Inferior parietal cortex (tissue), 1 donor: ENCODE measurements at regions not wholly inside any gene's neighbourhood (a gene's known extent, or its start where the extent isn't known, plus 50 kb on each side); places are given as distances from the start of the nearest gene placed in this dataset.

Source experiments
- DNase-seq: peaks from one replicate; pipeline ENCODE4 v3.0.0-alpha.2; 2016; ENCODE audit errors: extremely low spot score

GRCh38 chr2:236673126-236673822 is 103.6 kb downstream of the ACKR3 start:
- no peak for DNase-seq

DNA sequence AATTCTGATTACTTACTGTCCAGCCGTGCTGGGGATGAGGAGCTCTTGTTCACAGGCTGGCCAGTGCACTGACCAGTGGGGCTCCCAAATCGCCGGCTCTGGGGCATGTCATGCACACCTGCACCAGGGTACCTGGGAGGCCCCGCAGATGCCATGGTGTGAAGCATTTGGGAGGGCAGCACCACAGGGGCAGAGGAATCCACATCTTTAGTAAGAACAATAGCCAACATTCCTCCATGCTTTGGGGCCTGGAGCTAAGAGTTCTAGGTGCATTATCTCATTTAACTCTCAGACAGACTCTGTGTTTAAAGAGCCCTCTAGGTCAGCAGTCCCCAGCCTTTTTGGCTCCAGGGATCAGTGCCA is 104.2 kb downstream of the ACKR3 start:
- DNase-seq, result no peak

GRCh38 chr2:236674238-236674637 is 104.6 kb downstream of the ACKR3 start:
- DNase-seq, result no peak

DNA sequence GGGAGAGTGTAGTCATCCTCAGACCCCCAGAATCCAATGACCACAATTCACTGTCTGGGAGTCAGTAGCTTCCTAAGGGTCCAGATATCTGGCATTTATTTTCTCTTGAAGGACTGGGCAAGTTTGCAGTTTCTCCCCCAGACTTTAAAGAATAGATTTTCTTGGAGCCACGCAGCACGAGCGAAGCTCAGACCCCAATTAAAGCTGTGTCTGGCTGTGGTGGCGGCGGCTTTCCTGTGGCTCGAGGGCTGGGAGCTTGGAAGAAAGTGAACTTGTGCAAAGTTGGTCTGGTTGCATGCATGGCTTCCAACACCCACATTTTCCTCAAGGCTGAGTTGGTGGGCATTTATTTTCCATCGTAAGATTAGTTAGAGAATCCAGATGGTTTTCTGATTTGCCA is 105.0 kb downstream of the ACKR3 start:
- no peak for DNase-seq

DNA sequence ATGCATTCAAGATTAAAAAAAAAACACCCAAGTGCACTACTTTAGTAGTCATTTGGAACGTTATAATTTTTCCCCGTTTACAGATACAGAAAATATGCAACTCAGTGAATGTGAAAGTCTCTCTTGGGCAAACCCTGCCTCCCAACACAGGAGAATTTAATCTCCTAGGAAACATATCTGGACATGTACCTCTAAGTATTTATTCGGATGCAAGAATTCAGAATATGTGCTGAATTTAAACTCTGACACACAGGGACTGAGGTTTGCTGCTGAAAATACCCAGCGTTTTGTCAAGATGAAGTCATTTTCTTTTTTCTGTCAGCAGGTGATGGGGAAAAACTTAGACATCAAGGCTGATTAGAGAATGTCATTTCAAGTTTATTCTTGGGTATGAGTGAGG is 105.4 kb downstream of the ACKR3 start:
- no peak for DNase-seq

DNA sequence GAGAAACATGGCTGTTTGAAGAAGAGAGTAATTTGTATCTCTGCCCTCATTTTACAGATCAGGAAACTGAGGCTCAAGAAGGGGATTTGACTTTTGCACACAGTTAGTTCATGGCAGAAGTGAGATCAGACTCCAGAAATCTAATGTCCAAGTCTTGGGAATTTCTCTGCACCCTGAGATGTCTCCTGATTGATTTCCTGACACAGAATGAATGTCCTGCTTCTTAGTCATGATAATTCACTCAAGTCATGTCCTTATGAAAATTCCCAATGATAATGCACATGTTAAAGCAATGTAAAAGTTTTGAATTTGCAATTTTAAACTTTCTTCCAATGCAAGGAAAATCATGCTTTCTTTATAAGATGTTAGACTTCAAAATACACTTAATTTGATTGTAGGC is 105.9 kb downstream of the ACKR3 start:
- DNase-seq, result no peak

DNA sequence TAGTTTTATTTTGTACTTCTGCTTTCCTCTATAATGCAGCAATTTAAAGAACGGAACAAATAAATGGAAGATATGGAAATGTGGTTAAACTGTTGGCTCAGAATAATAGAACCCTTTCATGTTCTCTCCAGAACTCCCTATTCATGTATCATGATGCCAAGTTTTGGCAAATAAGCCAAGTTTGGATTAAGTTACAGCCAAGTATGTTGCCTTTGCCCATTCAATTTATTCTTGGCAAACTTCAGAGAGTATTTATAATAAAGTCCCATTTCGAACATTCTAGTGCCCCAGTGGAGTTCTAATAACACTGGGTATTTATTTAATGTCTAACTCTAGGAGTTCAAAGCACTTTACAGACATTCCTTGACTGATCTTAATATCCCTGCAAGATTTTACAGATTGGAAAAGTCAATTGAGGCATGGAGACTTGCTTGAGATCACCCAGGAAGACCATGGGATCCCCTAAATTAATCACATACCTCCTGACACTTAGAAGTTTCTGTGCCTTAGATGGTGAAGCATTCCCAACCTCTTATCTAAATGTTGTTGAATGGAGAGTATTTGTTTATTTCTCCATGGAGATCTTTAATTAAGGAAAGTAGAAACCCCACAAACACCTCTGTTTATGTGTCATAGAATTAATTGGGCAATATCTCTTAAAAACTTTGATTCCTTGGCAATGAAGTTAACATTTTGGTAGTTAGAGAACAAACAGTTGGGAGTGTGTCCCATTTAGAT is 106.7 kb downstream of the ACKR3 start:
- DNase-seq, result no peak

GRCh38 chr2:236677368-236677767 is 107.7 kb downstream of the ACKR3 start:
- DNase-seq, result no peak

GRCh38 chr2:236678307-236678975 is 108.8 kb downstream of the ACKR3 start:
- no peak for DNase-seq

GRCh38 chr2:236679884-236680860 is 110.5 kb downstream of the ACKR3 start:
- no peak for DNase-seq

GRCh38 chr2:236682651-236683422 is 113.2 kb downstream of the ACKR3 start:
- no peak for DNase-seq

- DNase-seq, result no peak
These were observed 115.1 kb downstream of the ACKR3 start for GRCh38 chr2:236684504-236685256.

- no peak for DNase-seq
These were observed 115.7 kb downstream of the ACKR3 start for GRCh38 chr2:236685361-236685760.

DNA sequence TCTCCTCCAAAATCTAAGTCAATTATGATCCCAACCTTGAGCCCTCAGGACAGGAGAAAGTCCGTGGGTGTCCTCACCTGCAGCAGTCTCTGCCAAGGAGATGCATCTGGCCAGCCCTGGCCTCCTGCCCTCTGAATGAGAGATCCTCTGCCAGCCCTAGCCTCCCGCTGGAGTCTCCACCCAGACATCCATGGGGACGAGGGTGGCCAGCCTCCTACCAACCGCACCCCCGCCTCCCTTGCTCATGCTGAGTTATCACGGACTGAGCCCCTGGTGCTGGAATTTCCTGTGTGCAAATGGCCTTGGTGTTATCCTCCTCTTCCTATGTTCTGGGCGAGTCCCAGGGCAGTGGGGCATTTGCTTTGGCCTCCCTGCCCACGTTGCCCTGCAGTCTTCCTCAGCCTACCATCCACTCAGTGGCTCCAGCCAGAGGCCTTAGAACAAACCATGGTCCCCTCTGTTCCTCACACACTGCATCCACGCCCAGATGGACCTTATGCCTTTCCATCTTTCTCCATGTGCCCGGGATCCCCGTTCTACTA is 116.4 kb downstream of the ACKR3 start:
- no peak for DNase-seq

- no peak for DNase-seq
These were observed 116.9 kb downstream of the ACKR3 start for GRCh38 chr2:236686561-236686960.

GRCh38 chr2:236687296-236687965 is 117.8 kb downstream of the ACKR3 start:
- DNase-seq, result no peak

DNA sequence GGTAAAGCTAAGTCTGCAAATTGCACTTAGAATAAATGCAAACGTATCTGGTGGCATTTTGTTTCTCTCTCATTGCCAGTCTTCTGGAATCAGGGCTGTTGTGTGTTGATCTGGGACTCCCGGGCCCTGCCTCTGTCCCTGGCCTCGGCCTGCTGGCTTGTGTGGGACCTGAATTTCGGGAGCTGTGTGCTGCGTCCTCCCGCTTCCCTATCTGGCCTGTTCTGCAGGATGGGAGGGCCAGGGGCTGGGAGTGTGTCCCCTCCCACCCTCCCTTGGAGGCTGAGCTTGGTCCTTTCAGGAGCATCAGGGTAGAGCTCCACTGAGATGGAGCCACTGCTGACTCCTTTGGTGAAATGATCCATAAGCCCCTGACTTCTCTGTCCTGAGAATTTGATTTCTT is 118.5 kb downstream of the ACKR3 start:
- no peak for DNase-seq

DNA sequence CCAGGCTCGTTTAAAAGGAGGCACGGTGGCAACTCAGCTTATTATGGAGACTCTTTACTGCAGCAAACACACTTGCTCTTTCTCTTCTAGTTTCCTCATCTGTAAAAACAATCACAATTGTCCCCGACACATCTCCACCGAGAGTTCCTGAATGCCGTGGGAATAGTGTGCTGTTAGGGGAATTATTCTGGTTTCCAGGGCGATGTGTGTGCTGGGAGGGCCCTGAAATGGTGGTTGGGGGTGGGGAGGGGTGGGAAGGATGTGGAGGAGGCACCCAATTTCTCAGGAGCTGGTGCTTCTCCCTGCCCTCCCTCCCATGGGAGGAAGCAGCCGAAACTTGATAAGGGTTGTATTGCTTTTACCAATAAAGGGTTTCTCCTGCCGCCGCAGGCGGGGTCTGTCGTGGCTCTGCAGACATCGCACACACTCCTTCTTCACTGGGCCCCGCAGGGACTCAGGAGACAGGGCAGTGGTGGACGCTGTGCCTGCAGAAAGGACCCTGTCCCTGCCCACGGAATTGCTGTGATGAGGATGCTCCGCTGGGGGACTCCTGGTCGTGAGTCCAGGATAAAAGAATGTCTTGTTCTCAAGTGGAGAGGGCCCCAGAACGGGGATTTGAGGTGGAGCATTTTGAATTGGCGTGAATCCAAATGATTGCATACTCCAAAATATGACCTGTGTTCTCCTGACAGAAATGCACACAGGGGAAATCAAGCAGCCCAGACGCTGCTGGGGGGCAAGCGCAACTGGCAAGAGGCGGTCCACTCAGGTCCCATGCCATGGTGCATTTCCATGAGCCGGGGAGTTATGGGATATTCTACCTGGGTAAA is 119.2 kb downstream of the ACKR3 start:
- DNase-seq, result no peak

- no peak for DNase-seq
These were observed 119.7 kb downstream of the ACKR3 start for GRCh38 chr2:236689393-236689700.
